Tibial nerve (tissue), 4 donors: ENCODE measurements at regions not wholly inside any gene's neighbourhood (a gene's known extent, or its start where the extent isn't known, plus 50 kb on each side); places are given as distances from the start of the nearest gene placed in this dataset.

ENCODE experiments used
- CTCF ChIP-seq, 5 experiments: fragments of 200-600 bp in 3 of 5; fragments of 450-650 bp in 2 of 5; sonication (generic) in 3 of 5; IDR thresholded peaks; one replicate each; pipeline ENCODE4 v1.5.1; 2016 to 2019; ENCODE audit warnings: antibody characterized with exemption in 5 of 5, mild to moderate bottlenecking in 3 of 5, moderate library complexity in 2 of 5
- EP300 ChIP-seq, 2 donors: sonication (generic); formaldehyde crosslinking; IDR thresholded peaks; one replicate each; pipeline ENCODE4 v1.6.1; 2017; ENCODE audit warnings: antibody characterized with exemption in 2 of 2, mild to moderate bottlenecking in 1 of 2
- POLR2A ChIP-seq, 2 donors: fragments of 450-650 bp; IDR thresholded peaks; one replicate each; pipeline ENCODE4 v1.6.1; 2017; ENCODE audit warnings: antibody characterized with exemption in 2 of 2, mild to moderate bottlenecking in 2 of 2, moderate library complexity in 2 of 2

DNA sequence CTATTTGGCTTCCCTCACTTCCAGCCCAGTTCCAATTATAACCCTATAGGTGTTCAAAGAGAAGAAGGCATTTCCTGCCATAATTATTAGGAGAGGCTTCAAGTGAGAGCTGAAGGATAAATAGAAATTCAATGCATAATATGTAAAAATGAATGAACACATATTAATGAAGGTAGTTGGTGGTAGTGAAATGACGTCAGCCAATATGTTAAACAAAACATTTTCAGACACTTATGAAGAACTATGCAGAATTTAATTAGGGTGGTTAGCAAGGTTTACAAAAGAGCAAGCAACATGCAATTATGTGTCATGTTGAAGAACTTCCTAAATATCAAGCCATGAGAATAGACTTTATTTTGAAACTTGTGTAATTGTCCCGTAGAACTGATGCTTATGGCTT, 858.8 kb upstream of the DDX18 start:
- no peak for TF ChIP-seq CTCF (IDR thresholded peaks at IDR 0.05)
- no peak for TF ChIP-seq POLR2A (IDR thresholded peaks at IDR 0.05)
- no peak for TF ChIP-seq EP300 (IDR thresholded peaks at IDR 0.05)
